Activated naive CD4-positive, alpha-beta T cell treated with anti-CD3 and anti-CD28 coated beads, Interleukin-2, amount 50 U/mL, for 72 hours (primary cell): ENCODE measurements at regions not wholly inside any gene's neighbourhood (a gene's known extent, or its start where the extent isn't known, plus 50 kb on each side); places are given as distances from the start of the nearest gene placed in this dataset.
"Not testable (repeated sequence)": the region's sequence is repeated elsewhere in the genome, so short reads cannot be mapped to it uniquely, and the experiment has no call there.

ENCODE experiments used
- ATAC-seq, 2 donors: fragments of 150-1000 bp; cut with Tn5 transposase; 2 replicates each; pipeline ENCODE4 v1.10.0; 2021; ENCODE audit warnings: mild to moderate bottlenecking in 2 of 2, moderate library complexity in 2 of 2
- DNase-seq, 2 donors: peaks; one replicate each; pipeline ENCODE4 v3.0.0; 2021 to 2022; ENCODE audit warnings: low spot score in 2 of 2
- H3K27ac Mint-ChIP-seq, 2 donors: one replicate each; pipeline ENCODE4 v1.8.0; 2022; ENCODE audit warnings: mild to moderate bottlenecking in 2 of 2, mixed read lengths in 2 of 2
- H3K36me3 Mint-ChIP-seq, 2 donors: one replicate each; pipeline ENCODE4 v1.8.0; 2022; ENCODE audit warnings: mixed read lengths in 2 of 2
- H3K9me3 Mint-ChIP-seq, 2 donors: one replicate each; pipeline ENCODE4 v1.8.0; 2022; ENCODE audit warnings: mixed read lengths in 2 of 2

GRCh38 chr5:111967463-111967862 is 210.5 kb upstream of the NREP start:
- H3K36me3 Mint-ChIP-seq = no peaks in the 10 kb centered on the region
- H3K9me3 Mint-ChIP-seq = no peaks in the 10 kb centered on the region
- no peak for DNase-seq
- no peak for ATAC-seq
- H3K27ac Mint-ChIP-seq = no peak overlapping the region

GRCh38 chr5:111966290-111966689 is 209.3 kb upstream of the NREP start:
- ATAC-seq (no peak), DNase-seq (no peak)
- H3K27ac Mint-ChIP-seq = no peak overlapping the region
- no peaks in the 10 kb centered on the region for H3K9me3 Mint-ChIP-seq
- H3K36me3 Mint-ChIP-seq = no peaks in the 10 kb centered on the region

- Mint-ChIP-seq H3K36me3 (no peaks in the 10 kb centered on the region), H3K27ac (no peak overlapping the region), H3K9me3 (no peaks in the 10 kb centered on the region)
- DNase-seq (no peak), ATAC-seq (no peak)
Measured at GRCh38 chr5:111963555-111963954, 206.6 kb upstream of the NREP start.

- H3K27ac Mint-ChIP-seq = no peak overlapping the region
- no peak for DNase-seq
- H3K36me3 Mint-ChIP-seq = no peaks in the 10 kb centered on the region
- ATAC-seq = no peak
- H3K9me3 Mint-ChIP-seq = no peaks in the 10 kb centered on the region
Measured at GRCh38 chr5:111962906-111963305, 205.9 kb upstream of the NREP start.

- H3K36me3 Mint-ChIP-seq = no peaks in the 10 kb centered on the region
- no peak for ATAC-seq
- H3K9me3 Mint-ChIP-seq = no peaks in the 10 kb centered on the region
- no peak for DNase-seq
- no peak overlapping the region for H3K27ac Mint-ChIP-seq
Measured at GRCh38 chr5:111961862-111962261, 204.9 kb upstream of the NREP start.

GRCh38 chr5:111960476-111961215 is 203.7 kb upstream of the NREP start:
- Mint-ChIP-seq H3K36me3 (no peaks in the 10 kb centered on the region), H3K9me3 (no peaks in the 10 kb centered on the region), H3K27ac (no peak overlapping the region)
- DNase-seq (no peak), ATAC-seq (no peak)

GRCh38 chr5:111958851-111959250 is 201.9 kb upstream of the NREP start:
- Mint-ChIP-seq H3K9me3 (no peaks in the 10 kb centered on the region), H3K36me3 (no peaks in the 10 kb centered on the region), H3K27ac (no peak overlapping the region)
- ATAC-seq (no peak), DNase-seq (no peak)

- H3K27ac Mint-ChIP-seq, DNase-seq, H3K9me3 Mint-ChIP-seq: not testable (repeated sequence)
Measured at GRCh38 chr5:111956765-111957164, 199.8 kb upstream of the NREP start.

GRCh38 chr5:111954516-111955395 is 197.8 kb upstream of the NREP start:
- ATAC-seq = no peak
- DNase-seq = no peak
- Mint-ChIP-seq H3K36me3 (no peaks in the 10 kb centered on the region), H3K9me3 (no peaks in the 10 kb centered on the region), H3K27ac (no peak overlapping the region)

More at GRCh38 chr5:111956765-111957164, 199.8 kb upstream of the NREP start:
- ATAC-seq, H3K36me3 Mint-ChIP-seq: not testable (repeated sequence)

- H3K27ac Mint-ChIP-seq = no peak overlapping the region
- H3K36me3 Mint-ChIP-seq = no peaks in the 10 kb centered on the region
- DNase-seq (no peak), ATAC-seq (no peak)
- no peaks in the 10 kb centered on the region for H3K9me3 Mint-ChIP-seq
Measured at GRCh38 chr5:111953351-111954127, 196.5 kb upstream of the NREP start.

- no peak for ATAC-seq
- no peak overlapping the region for H3K27ac Mint-ChIP-seq
Measured at GRCh38 chr5:111952555-111952954, 195.6 kb upstream of the NREP start.

GRCh38 chr5:111950660-111951059 is 193.7 kb upstream of the NREP start:
- Mint-ChIP-seq H3K27ac (no peak overlapping the region), H3K9me3 (no peaks in the 10 kb centered on the region), H3K36me3 (no peaks in the 10 kb centered on the region)
- ATAC-seq (no peak), DNase-seq (no peak)

More at GRCh38 chr5:111952555-111952954, 195.6 kb upstream of the NREP start:
- no peaks in the 10 kb centered on the region for H3K36me3 Mint-ChIP-seq
- no peaks in the 10 kb centered on the region for H3K9me3 Mint-ChIP-seq
- no peak for DNase-seq

GRCh38 chr5:111948092-111948841 is 191.3 kb upstream of the NREP start:
- Mint-ChIP-seq H3K9me3 (peaks cover 0 to 4% of the 10 kb centered on the region in 2 donors), H3K36me3 (no peaks in the 10 kb centered on the region), H3K27ac (no peak overlapping the region)
- no peak for ATAC-seq
- DNase-seq = no peak

GRCh38 chr5:111946556-111946955 is 189.6 kb upstream of the NREP start:
- ATAC-seq (no peak), DNase-seq (no peak)
- H3K36me3 Mint-ChIP-seq = no peaks in the 10 kb centered on the region
- H3K27ac Mint-ChIP-seq = no peak overlapping the region
- peaks cover 0 to 4% of the 10 kb centered on the region in 2 donors for H3K9me3 Mint-ChIP-seq

- no peak for DNase-seq
- ATAC-seq = no peak
- H3K9me3 Mint-ChIP-seq = peaks cover 0 to 4% of the 10 kb centered on the region in 2 donors
- H3K36me3 Mint-ChIP-seq = no peaks in the 10 kb centered on the region
- H3K27ac Mint-ChIP-seq = no peak overlapping the region
Measured at GRCh38 chr5:111945535-111945934, 188.5 kb upstream of the NREP start.

- ATAC-seq = peak in 1 of 2 donors; percentile 22
Measured at GRCh38 chr5:111942661-111943401, 185.8 kb upstream of the NREP start.

More at GRCh38 chr5:111942661-111943401, 185.8 kb upstream of the NREP start:
- no peak overlapping the region for H3K27ac Mint-ChIP-seq
- H3K9me3 Mint-ChIP-seq = peaks cover 0 to 4% of the 10 kb centered on the region in 2 donors
- no peak for DNase-seq
- H3K36me3 Mint-ChIP-seq = no peaks in the 10 kb centered on the region
